ENCODE measurements at regions not wholly inside any gene's neighbourhood (a gene's known extent, or its start where the extent isn't known, plus 50 kb on each side); places are given as distances from the start of the nearest gene placed in this dataset.

- TF ChIP-seq FOXK2 (IDR thresholded peaks at IDR 0.05), result no peak
- TF ChIP-seq SUZ12 (IDR thresholded peaks at IDR 0.05), result no peak
- no peak for TF ChIP-seq SP1 (IDR thresholded peaks at IDR 0.05)
- no peak for TF ChIP-seq ARNT (IDR thresholded peaks at IDR 0.05)
- TF ChIP-seq BHLHE40 (IDR thresholded peaks at IDR 0.05; ENCODE audit: borderline replicate concordance), result no peak
- no peak for TF ChIP-seq HDGF (IDR thresholded peaks at IDR 0.05; ENCODE audit: borderline replicate concordance)
- TF ChIP-seq NFRKB (IDR thresholded peaks at IDR 0.05), result no peak
- TF ChIP-seq FOXM1 (IDR thresholded peaks at IDR 0.05; ENCODE audit: borderline replicate concordance), result no peak
- TF ChIP-seq PKNOX1 (IDR thresholded peaks at IDR 0.05), result no peak
- TF ChIP-seq CTBP1 (IDR thresholded peaks at IDR 0.05; ENCODE audit: borderline replicate concordance), result no peak
- TF ChIP-seq L3MBTL2 (conservative IDR thresholded peaks at IDR 0.05), result no peak
- TF ChIP-seq ELF4 (IDR thresholded peaks at IDR 0.05), result no peak
- no peak for TF ChIP-seq LEF1 (IDR thresholded peaks at IDR 0.05; ENCODE audit: borderline replicate concordance)
Observed at GRCh38 chr3:170707899-170708298, 122.0 kb upstream of the SLC7A14 start.

All from HEK293T (cell line).